HG03571 (cell line): ENCODE measurements at regions not wholly inside any gene's neighbourhood (a gene's known extent, or its start where the extent isn't known, plus 50 kb on each side); places are given as distances from the start of the nearest gene placed in this dataset.

ENCODE experiments used
- ATAC-seq: cut with Tn5 transposase; IDR thresholded peaks from one replicate; pipeline ENCODE4 v1.9.1; 2021; ENCODE audit not compliant: unreplicated experiment

GRCh38 chr2:118475622-118476205 lies 371.7 kb downstream of the EN1 start:
- ATAC-seq, result no peak

GRCh38 chr2:118474541-118474920 lies 372.9 kb downstream of the EN1 start:
- ATAC-seq, result no peak

GRCh38 chr2:118473846-118474540 lies 373.5 kb downstream of the EN1 start:
- ATAC-seq, result no peak

- ATAC-seq, result no peak
Measured at GRCh38 chr2:118473241-118473640, 374.2 kb downstream of the EN1 start.

GRCh38 chr2:118470297-118470696 lies 377.2 kb downstream of the EN1 start:
- no peak for ATAC-seq

GRCh38 chr2:118469103-118469502 lies 378.3 kb downstream of the EN1 start:
- no peak for ATAC-seq

GRCh38 chr2:118464546-118465265 lies 376.4 kb downstream of the INSIG2 start:
- ATAC-seq, result no peak

GRCh38 chr2:118464046-118464445 lies 375.8 kb downstream of the INSIG2 start:
- ATAC-seq, result no peak

- no peak for ATAC-seq
Measured at GRCh38 chr2:118460425-118460824, 372.2 kb downstream of the INSIG2 start.

- no peak for ATAC-seq
Measured at GRCh38 chr2:118459426-118459825, 371.2 kb downstream of the INSIG2 start.

- no peak for ATAC-seq
Measured at GRCh38 chr2:118457951-118458350, 369.7 kb downstream of the INSIG2 start.

- no peak for ATAC-seq
Measured at GRCh38 chr2:118449401-118449800, 361.1 kb downstream of the INSIG2 start.

GRCh38 chr2:118443596-118443995 lies 355.3 kb downstream of the INSIG2 start:
- no peak for ATAC-seq

- no peak for ATAC-seq
Measured at GRCh38 chr2:118442996-118443553, 354.8 kb downstream of the INSIG2 start.

GRCh38 chr2:118442046-118442445 lies 353.8 kb downstream of the INSIG2 start:
- ATAC-seq, result no peak

GRCh38 chr2:118440404-118441098 lies 352.3 kb downstream of the INSIG2 start:
- no peak for ATAC-seq

GRCh38 chr2:118437501-118437900 lies 349.2 kb downstream of the INSIG2 start:
- ATAC-seq, result no peak

GRCh38 chr2:118431997-118432396 lies 343.7 kb downstream of the INSIG2 start:
- no peak for ATAC-seq

- ATAC-seq, result no peak
Measured at GRCh38 chr2:118431586-118431985, 343.3 kb downstream of the INSIG2 start.

- no peak for ATAC-seq
Measured at GRCh38 chr2:118431165-118431517, 342.9 kb downstream of the INSIG2 start.

GRCh38 chr2:118430510-118431164 lies 342.4 kb downstream of the INSIG2 start:
- ATAC-seq, result no peak
